H9 (cell line): ENCODE measurements at regions not wholly inside any gene's neighbourhood (a gene's known extent, or its start where the extent isn't known, plus 50 kb on each side); places are given as distances from the start of the nearest gene placed in this dataset.

Experiments used
- DNase-seq: peaks from one replicate; pipeline ENCODE4 v3.0.0-alpha.2; 2017
- H2AFZ ChIP-seq: one replicate; pipeline ENCODE4 v1.6.1; 2013; ENCODE audit warnings: mild to moderate bottlenecking, low read length, control low read depth, moderate library complexity
- H2AK5ac ChIP-seq: 2 replicates; pipeline ENCODE4 v1.6.1; 2013; ENCODE audit warnings: low read length, control low read depth, mixed read lengths; ENCODE audit not compliant: insufficient read length
- H2BK120ac ChIP-seq: one replicate; pipeline ENCODE4 v1.6.1; 2013; ENCODE audit warnings: low read depth, mild to moderate bottlenecking, low read length, control low read depth, inconsistent platforms; ENCODE audit not compliant: poor library complexity, severe bottlenecking
- H2BK12ac ChIP-seq: 2 replicates; pipeline ENCODE4 v1.6.1; 2013; ENCODE audit warnings: low read length, control low read depth, mixed read lengths, low read depth; ENCODE audit not compliant: insufficient read length
- H2BK15ac ChIP-seq: 2 replicates; pipeline ENCODE4 v1.6.1; 2013; ENCODE audit warnings: low read depth, low read length, control low read depth
- H2BK20ac ChIP-seq: one replicate; pipeline ENCODE4 v1.6.1; 2013; ENCODE audit warnings: low read depth, mild to moderate bottlenecking, low read length, control low read depth, inconsistent platforms; ENCODE audit not compliant: poor library complexity, severe bottlenecking
- H2BK5ac ChIP-seq: 2 replicates; pipeline ENCODE4 v1.6.1; 2013; ENCODE audit warnings: low read length, control low read depth, mixed read lengths; ENCODE audit not compliant: insufficient read length
- H3K14ac ChIP-seq: 2 replicates; pipeline ENCODE4 v1.6.1; 2013; ENCODE audit warnings: low read length, control low read depth; ENCODE audit not compliant: insufficient read depth
- H3K18ac ChIP-seq: 2 replicates; pipeline ENCODE4 v1.6.1; 2013; ENCODE audit warnings: low read depth, mild to moderate bottlenecking, mixed read lengths, low read length, control low read depth; ENCODE audit not compliant: insufficient read length
- H3K23ac ChIP-seq: 2 replicates; pipeline ENCODE4 v1.6.1; 2013; ENCODE audit warnings: low read length, control low read depth, mixed read lengths, low read depth; ENCODE audit not compliant: insufficient read length
- H3K23me2 ChIP-seq: 2 replicates; pipeline ENCODE4 v1.6.1; 2013; ENCODE audit warnings: low read depth, mild to moderate bottlenecking, mixed read lengths, low read length, control low read depth; ENCODE audit not compliant: insufficient read length, poor library complexity, severe bottlenecking
- H3K27ac ChIP-seq: 2 replicates; pipeline ENCODE4 v1.5.1; 2013; ENCODE audit warnings: low read length, control low read depth, mixed read lengths, low read depth; ENCODE audit not compliant: insufficient read length
- H3K27me3 ChIP-seq: 2 replicates; pipeline ENCODE4 v1.6.1; 2013; ENCODE audit warnings: low read length, control low read depth, inconsistent platforms; ENCODE audit not compliant: insufficient read depth
- H3K4ac ChIP-seq: 2 replicates; pipeline ENCODE4 v1.6.1; 2013; ENCODE audit warnings: low read depth, mild to moderate bottlenecking, control low read depth, inconsistent platforms, low read length, moderate library complexity
- H3K4me1 ChIP-seq: 2 replicates; pipeline ENCODE4 v1.6.1; 2013; ENCODE audit warnings: low read length, control low read depth, inconsistent platforms; ENCODE audit not compliant: insufficient read depth
- H3K4me2 ChIP-seq: 2 replicates; pipeline ENCODE4 v1.6.1; 2013; ENCODE audit warnings: low read length, control low read depth, mixed read lengths; ENCODE audit not compliant: insufficient read length, insufficient read depth
- H3K56ac ChIP-seq: 2 replicates; pipeline ENCODE4 v1.6.1; 2013; ENCODE audit warnings: low read depth, mild to moderate bottlenecking, mixed read lengths, low read length, control low read depth; ENCODE audit not compliant: insufficient read length
- H3K79me1 ChIP-seq: 2 replicates; pipeline ENCODE4 v1.6.1; 2013; ENCODE audit warnings: low read depth, mild to moderate bottlenecking, moderate library complexity, low read length, control low read depth, inconsistent platforms; ENCODE audit not compliant: insufficient read depth, poor library complexity, severe bottlenecking
- H3K79me2 ChIP-seq: 2 replicates; pipeline ENCODE4 v1.6.1; 2013; ENCODE audit warnings: low read length, control low read depth, inconsistent platforms; ENCODE audit not compliant: insufficient read depth
- H3K9ac ChIP-seq: 2 replicates; pipeline ENCODE4 v1.6.1; 2013; ENCODE audit warnings: low read length, control low read depth, mixed read lengths; ENCODE audit not compliant: insufficient read length; ENCODE audit errors: extremely low read depth
- H3K9me3 ChIP-seq: one replicate; pipeline ENCODE4 v1.6.1; 2013; ENCODE audit warnings: low read depth, low read length, inconsistent platforms; ENCODE audit not compliant: control insufficient read depth
- H3T11ph ChIP-seq: one replicate; pipeline ENCODE4 v1.6.1; 2013; ENCODE audit warnings: mild to moderate bottlenecking, low read length, control low read depth, inconsistent platforms
- H4K20me1 ChIP-seq: one replicate; pipeline ENCODE4 v1.6.1; 2013; ENCODE audit not compliant: control insufficient read depth, insufficient read length, insufficient read depth
- H4K5ac ChIP-seq: 2 replicates; pipeline ENCODE4 v1.6.1; 2013; ENCODE audit warnings: low read depth, mild to moderate bottlenecking, mixed read lengths, low read length, control low read depth; ENCODE audit not compliant: insufficient read length
- H4K8ac ChIP-seq: replicated peaks from 2 replicates; pipeline ENCODE4 v1.6.1; 2013; ENCODE audit warnings: low read length, control low read depth, mixed read lengths, low read depth; ENCODE audit not compliant: insufficient read length
- H4K91ac ChIP-seq: 2 replicates; pipeline ENCODE4 v1.6.1; 2013; ENCODE audit warnings: low read depth, mild to moderate bottlenecking, moderate library complexity, mixed read lengths, low read length, control low read depth; ENCODE audit not compliant: insufficient read length
- H3K27ac Mint-ChIP-seq, 3 experiments: 2 replicates in 2 of 3; 3 replicates in 1 of 3; pipeline ENCODE4 v1.8.0; 2020 to 2021; ENCODE audit warnings: mixed read lengths in 3 of 3, mild to moderate bottlenecking in 1 of 3, moderate library complexity in 1 of 3
- H3K27me3 Mint-ChIP-seq: 2 replicates; pipeline ENCODE4 v1.8.0; 2021; ENCODE audit warnings: low read depth, mild to moderate bottlenecking, moderate library complexity, mixed read lengths
- H3K36me3 Mint-ChIP-seq, 3 experiments: 2 replicates in 2 of 3; 3 replicates in 1 of 3; pipeline ENCODE4 v1.8.0; 2020 to 2021; ENCODE audit warnings: low read depth in 3 of 3, mixed read lengths in 3 of 3; ENCODE audit not compliant: insufficient read depth in 1 of 3
- H3K4me1 Mint-ChIP-seq, 2 experiments: 2 replicates each; pipeline ENCODE4 v1.8.0; 2020; ENCODE audit warnings: mixed read lengths in 2 of 2
- H3K4me3 Mint-ChIP-seq, 2 experiments: 2 replicates in 1 of 2; 3 replicates in 1 of 2; pipeline ENCODE4 v1.8.0; 2020 to 2021; ENCODE audit warnings: mild to moderate bottlenecking in 2 of 2, mixed read lengths in 2 of 2, moderate library complexity in 1 of 2
- H3K9me3 Mint-ChIP-seq, 2 experiments: 2 replicates in 1 of 2; 3 replicates in 1 of 2; pipeline ENCODE4 v1.8.0; 2020; ENCODE audit warnings: mild to moderate bottlenecking in 2 of 2, mixed read lengths in 2 of 2, moderate library complexity in 1 of 2
- CTCF ChIP-seq: fragments of 200-600 bp; sonication (generic); conservative IDR thresholded peaks from 3 replicates; pipeline ENCODE4 v1.8.0; 2021; ENCODE audit warnings: antibody characterized with exemption, mild to moderate bottlenecking

- Mint-ChIP-seq H3K36me3 (no peaks in the 10 kb centered on the region; a peak in 1 of 7 replicates), H3K4me1 (no peaks in the 10 kb centered on the region), H3K27ac (no peak overlapping the region), H3K9me3 (no peaks in the 10 kb centered on the region), H3K4me3 (no peak overlapping the region), H3K27me3 (no peaks in the 10 kb centered on the region)
- no peak for DNase-seq
- H2BK5ac ChIP-seq, result no peak overlapping the region
- no peak overlapping the region for H3K23ac ChIP-seq
- H3K79me1 ChIP-seq, result no peaks in the 10 kb centered on the region
- no peak overlapping the region for H2BK20ac ChIP-seq
- TF ChIP-seq CTCF, result no peak
- no peak overlapping the region for H2BK12ac ChIP-seq
- no peak overlapping the region for H3K14ac ChIP-seq
- no peaks in the 10 kb centered on the region for H4K20me1 ChIP-seq
- no peak overlapping the region for H3K27ac ChIP-seq
- no peak overlapping the region for H2BK15ac ChIP-seq
- no peaks in the 10 kb centered on the region for H3K4me1 ChIP-seq
- H2BK120ac ChIP-seq, result no peak overlapping the region
- H3K18ac ChIP-seq, result no peak overlapping the region
- no peaks in the 10 kb centered on the region for H3K27me3 ChIP-seq
- H3T11ph ChIP-seq, result no peak overlapping the region
- no peaks in the 10 kb centered on the region for H3K23me2 ChIP-seq
- no peak overlapping the region for H4K8ac ChIP-seq
- no peak overlapping the region for H4K91ac ChIP-seq
- no peak overlapping the region for H4K5ac ChIP-seq
- H3K4me2 ChIP-seq, result no peak overlapping the region
- H3K56ac ChIP-seq, result no peak overlapping the region
- no peak overlapping the region for H2AK5ac ChIP-seq
- H3K4ac ChIP-seq, result no peak overlapping the region
- no peaks in the 10 kb centered on the region for H3K79me2 ChIP-seq
- no peak overlapping the region for H2AFZ ChIP-seq
- H3K9ac ChIP-seq, result no peak overlapping the region
- no peaks in the 10 kb centered on the region for H3K9me3 ChIP-seq
These were observed 599.3 kb downstream of the SLC6A15 start for GRCh38 chr12:84313323-84313675.
